ENCODE measurements at regions not wholly inside any gene's neighbourhood (a gene's known extent, or its start where the extent isn't known, plus 50 kb on each side); places are given as distances from the start of the nearest gene placed in this dataset.

DNA sequence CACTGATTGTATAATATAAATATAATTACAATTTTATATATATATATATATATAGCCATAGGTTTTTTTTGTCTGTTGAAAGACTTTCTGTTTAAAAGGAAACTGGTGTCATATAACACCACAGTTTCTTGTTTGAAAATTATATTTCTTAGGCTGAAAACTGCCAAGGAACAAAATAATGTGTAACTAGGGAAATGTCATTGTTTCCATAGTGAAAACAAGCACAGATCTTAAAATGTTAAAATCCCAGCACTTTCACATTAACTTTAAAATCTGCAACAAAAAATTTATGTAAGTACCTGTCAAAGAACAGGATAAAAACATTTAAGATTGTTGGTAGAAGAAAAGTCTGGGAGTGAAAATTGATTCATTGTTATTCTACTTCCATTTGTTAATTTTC, 104.2 kb downstream of the ATP6V1G3 start:
- intact Hi-C loops (cut with DNase I; ENCODE audit: low total_unique reads): no loop called here
- peaks cover 0 to 4% (median 1%) of the 10 kb centered on the region in 4 donors for H3K9me3 ChIP-seq
- H3K4me1 ChIP-seq: no peaks in the 10 kb centered on the region

DNA sequence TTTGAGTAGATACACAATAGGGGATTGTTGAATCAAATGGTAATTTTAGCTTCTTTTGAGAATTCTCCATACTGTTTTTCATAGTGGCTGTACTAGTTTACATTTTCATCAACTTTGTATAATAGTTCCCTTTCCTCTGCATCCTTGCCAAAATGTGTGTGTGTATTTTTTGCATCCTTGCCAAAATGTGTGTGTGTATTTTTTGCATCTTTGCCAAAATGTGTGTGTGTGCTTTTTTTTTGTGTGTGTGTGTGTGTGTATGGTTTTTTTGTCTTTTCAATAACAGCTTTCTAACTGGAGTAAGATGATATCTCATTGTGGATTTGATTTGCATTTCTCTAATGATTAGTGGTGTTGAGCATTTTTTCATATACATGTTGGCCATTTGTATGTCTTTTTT, 105.4 kb downstream of the ATP6V1G3 start:
- H3K4me1 ChIP-seq: no peaks in the 10 kb centered on the region
- TF ChIP-seq EP300 (IDR thresholded peaks at IDR 0.05) (no peak), POLR2A (IDR thresholded peaks at IDR 0.05) (no peak)
- TF ChIP-seq, protein P1, sequence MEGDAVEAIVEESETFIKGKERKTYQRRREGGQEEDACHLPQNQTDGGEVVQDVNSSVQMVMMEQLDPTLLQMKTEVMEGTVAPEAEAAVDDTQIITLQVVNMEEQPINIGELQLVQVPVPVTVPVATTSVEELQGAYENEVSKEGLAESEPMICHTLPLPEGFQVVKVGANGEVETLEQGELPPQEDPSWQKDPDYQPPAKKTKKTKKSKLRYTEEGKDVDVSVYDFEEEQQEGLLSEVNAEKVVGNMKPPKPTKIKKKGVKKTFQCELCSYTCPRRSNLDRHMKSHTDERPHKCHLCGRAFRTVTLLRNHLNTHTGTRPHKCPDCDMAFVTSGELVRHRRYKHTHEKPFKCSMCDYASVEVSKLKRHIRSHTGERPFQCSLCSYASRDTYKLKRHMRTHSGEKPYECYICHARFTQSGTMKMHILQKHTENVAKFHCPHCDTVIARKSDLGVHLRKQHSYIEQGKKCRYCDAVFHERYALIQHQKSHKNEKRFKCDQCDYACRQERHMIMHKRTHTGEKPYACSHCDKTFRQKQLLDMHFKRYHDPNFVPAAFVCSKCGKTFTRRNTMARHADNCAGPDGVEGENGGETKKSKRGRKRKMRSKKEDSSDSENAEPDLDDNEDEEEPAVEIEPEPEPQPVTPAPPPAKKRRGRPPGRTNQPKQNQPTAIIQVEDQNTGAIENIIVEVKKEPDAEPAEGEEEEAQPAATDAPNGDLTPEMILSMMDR (IDR thresholded peaks at IDR 0.05): no peak
- no peak overlapping the region for H3K4me3 ChIP-seq
- DNase-seq: no peak
- peaks cover 0 to 4% (median 2%) of the 10 kb centered on the region in 4 donors for H3K9me3 ChIP-seq
- intact Hi-C loops (cut with DNase I; ENCODE audit: low total_unique reads): no loop called here
- no peaks in the 10 kb centered on the region for H3K36me3 ChIP-seq
- no peaks in the 10 kb centered on the region for H3K27me3 ChIP-seq
- H3K27ac ChIP-seq: no peak overlapping the region

More for the DNA sequence above, 104.2 kb downstream of the ATP6V1G3 start:
- Histone ChIP-seq H3K27me3 (no peaks in the 10 kb centered on the region), H3K4me3 (no peak overlapping the region), H3K36me3 (no peaks in the 10 kb centered on the region), H3K27ac (no peak overlapping the region)
- TF ChIP-seq POLR2A (IDR thresholded peaks at IDR 0.05): no peak
- TF ChIP-seq, protein P1 (IDR thresholded peaks at IDR 0.05): no peak
- no peak for TF ChIP-seq POLR2AphosphoS5 (IDR thresholded peaks at IDR 0.05)
- no peak for DNase-seq

DNA sequence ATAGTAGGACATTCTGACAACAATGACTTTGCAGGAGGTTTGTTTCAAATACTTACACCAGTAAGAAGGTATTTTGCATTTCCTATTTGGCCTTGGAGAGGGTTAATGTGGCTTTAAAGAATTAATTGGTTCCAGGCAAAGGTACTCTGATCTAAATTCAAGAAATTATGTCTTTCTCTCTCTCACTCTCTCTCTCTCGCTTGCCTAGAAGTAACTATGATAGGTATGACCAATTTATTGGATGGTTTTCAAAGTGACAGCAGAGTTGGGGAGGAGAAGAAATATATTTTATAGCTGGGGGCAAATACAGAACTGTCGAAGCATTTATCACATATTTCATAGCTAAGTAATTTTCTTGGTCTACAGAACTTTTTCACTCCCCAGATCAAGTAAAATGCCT, 116.0 kb downstream of the ATP6V1G3 start:
- TF ChIP-seq POLR2A (IDR thresholded peaks at IDR 0.05): no peak
- TF ChIP-seq EP300 (IDR thresholded peaks at IDR 0.05): no peak
- TF ChIP-seq, protein P1 (IDR thresholded peaks at IDR 0.05): no peak
- TF ChIP-seq POLR2AphosphoS5 (IDR thresholded peaks at IDR 0.05): no peak
- Histone ChIP-seq H3K36me3 (no peaks in the 10 kb centered on the region), H3K27me3 (no peaks in the 10 kb centered on the region), H3K9me3 (no peaks in the 10 kb centered on the region), H3K4me3 (no peak overlapping the region), H3K27ac (no peak overlapping the region), H3K4me1 (no peaks in the 10 kb centered on the region)
- intact Hi-C loops (cut with DNase I; ENCODE audit: low total_unique reads): no loop called here
- no peak for DNase-seq
- 86 to 94% (median 92%) methylated on average over 2 of the region's 2 CpGs for WGBS, 5 donors

DNA sequence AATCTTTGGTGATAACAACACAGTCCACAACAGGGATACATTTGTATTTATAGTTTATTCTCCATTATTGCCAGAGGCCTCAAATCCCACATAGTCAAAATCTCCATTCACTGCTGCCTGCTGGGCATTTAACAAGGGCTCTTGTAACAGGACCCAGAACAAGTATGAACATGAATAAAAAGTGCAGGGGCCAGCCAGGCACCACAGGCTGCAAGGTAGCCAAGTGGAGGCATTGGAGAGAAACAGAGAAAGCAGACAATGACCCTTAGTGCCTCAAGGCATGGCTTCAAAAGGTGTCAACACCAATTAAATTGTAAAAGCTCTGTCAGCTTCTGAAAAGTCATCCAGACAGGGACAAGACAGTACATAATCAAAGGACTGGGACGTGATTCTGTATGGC, 116.8 kb downstream of the ATP6V1G3 start:
- H3K27me3 ChIP-seq: no peaks in the 10 kb centered on the region
- no peak overlapping the region for H3K4me3 ChIP-seq
- no peaks in the 10 kb centered on the region for H3K4me1 ChIP-seq
- no peak overlapping the region for H3K27ac ChIP-seq
- TF ChIP-seq, protein P1 (IDR thresholded peaks at IDR 0.05): no peak
- TF ChIP-seq EP300 (IDR thresholded peaks at IDR 0.05) (no peak), POLR2A (IDR thresholded peaks at IDR 0.05) (no peak), POLR2AphosphoS5 (IDR thresholded peaks at IDR 0.05) (no peak)
- DNase-seq: no peak
- intact Hi-C loops (cut with DNase I; ENCODE audit: low total_unique reads): no loop called here
- 80 to 100% (median 94%) methylated on average over 1 of the region's 1 CpG for WGBS, 5 donors
- no peaks in the 10 kb centered on the region for H3K36me3 ChIP-seq
- H3K9me3 ChIP-seq: no peaks in the 10 kb centered on the region

DNA sequence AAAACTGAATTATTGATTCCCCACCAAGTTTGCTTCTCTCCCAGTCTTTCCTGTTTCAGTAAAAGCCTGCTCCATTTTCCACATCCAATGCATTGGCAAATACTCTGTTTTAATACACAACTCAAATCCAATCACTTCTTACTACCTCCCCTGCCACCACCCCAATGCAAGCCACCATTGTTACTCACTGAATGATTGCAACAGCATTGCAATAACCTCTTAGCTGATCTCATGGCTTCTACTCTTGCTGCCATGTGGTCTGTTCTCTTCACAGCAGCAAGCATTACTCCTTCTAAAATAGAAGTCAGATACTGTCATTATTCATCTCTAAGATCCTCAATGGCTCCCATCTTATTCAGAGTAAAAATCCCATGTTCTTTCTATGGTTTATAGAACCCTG, 123.4 kb downstream of the ATP6V1G3 start:
- DNase-seq: no peak
- Histone ChIP-seq H3K27me3 (peaks cover 0 to 8% (median 0%) of the 10 kb centered on the region in 3 donors), H3K36me3 (no peaks in the 10 kb centered on the region), H3K4me1 (no peaks in the 10 kb centered on the region), H3K9me3 (no peaks in the 10 kb centered on the region), H3K4me3 (no peak overlapping the region), H3K27ac (no peak overlapping the region)
- TF ChIP-seq POLR2AphosphoS5 (IDR thresholded peaks at IDR 0.05): no peak
- no peak for TF ChIP-seq POLR2A (IDR thresholded peaks at IDR 0.05)
- no peak for TF ChIP-seq EP300 (IDR thresholded peaks at IDR 0.05)
- TF ChIP-seq, protein P1 (IDR thresholded peaks at IDR 0.05): no peak
- intact Hi-C loops (cut with DNase I; ENCODE audit: low total_unique reads): no loop called here
